HepG2 (cell line): ENCODE measurements at regions not wholly inside any gene's neighbourhood (a gene's known extent, or its start where the extent isn't known, plus 50 kb on each side); places are given as distances from the start of the nearest gene placed in this dataset.

Source experiments
- ATAC-seq: fragments of 200-7000 bp; cut with Tn5 transposase; 3 replicates; pipeline ENCODE4 v1.9.1; 2020; ENCODE audit warnings: mild to moderate bottlenecking, moderate library complexity
- BruUV-seq: library from RNA; stranded (reverse); fragments of 400-500 nt; replicated peaks from 2 replicates; lab custom pipeline; 2021; lab: Mats Ljungman, UMichigan
- CTCF ChIA-PET: fragments of 300-600 bp; formaldehyde crosslinking; extraction: SDS; loops from one replicate; lab custom pipeline; 2021; ENCODE audit warnings: low total read pairs, inconsistent platforms, low intra/inter-chr PET ratio; lab: Yijun Ruan, JAX
- POLR2A ChIA-PET: fragments of 350-600 bp; sonication (Branson Sonifier 250); formaldehyde crosslinking; loops from one replicate; lab custom pipeline; 2020; ENCODE audit warnings: antibody characterized with exemption, inconsistent platforms; lab: Yijun Ruan, JAX
- DNase-seq: peaks from one replicate; pipeline ENCODE4 v3.0.0-alpha.2; 2015; ENCODE audit warnings: low spot score
- FAIRE-seq: peaks from 3 replicates; lab custom pipeline; 2011; peaks lifted over from hg19 to GRCh38; lab: Jason Lieb, UNC
- H2AFZ ChIP-seq: one replicate; pipeline ENCODE4 v1.6.1; 2011; ENCODE audit warnings: low read length, inconsistent platforms
- H3K27ac ChIP-seq: fragments of 300-600 bp; 3 replicates; pipeline ENCODE4 v1.8.0; 2011; ENCODE audit warnings: mixed run types, mild to moderate bottlenecking, mixed read lengths, low read length, inconsistent platforms; ENCODE audit not compliant: insufficient read depth; ENCODE audit errors: extremely low read length
- H3K27me3 ChIP-seq, 2 experiments: fragments of 200-600 bp in 1 of 2; 2 replicates in 1 of 2; 3 replicates in 1 of 2; pipeline versions ENCODE4 v1.6.0 to v1.8.0; 2011; ENCODE audit warnings: low read length in 2 of 2, mild to moderate bottlenecking in 2 of 2, moderate library complexity in 2 of 2, inconsistent platforms in 1 of 2; ENCODE audit not compliant: insufficient read depth in 2 of 2, control insufficient read depth in 1 of 2
- H3K36me3 ChIP-seq, 2 experiments: fragments of 200-600 bp in 1 of 2; replicated peaks in 1 of 2; 2 replicates in 1 of 2; 3 replicates in 1 of 2; pipeline versions ENCODE4 v1.5.1 to v1.8.0; 2011; ENCODE audit warnings: low read length in 2 of 2, inconsistent platforms in 1 of 2; ENCODE audit not compliant: insufficient read depth in 2 of 2, control insufficient read depth in 1 of 2
- H3K4me1 ChIP-seq: 2 replicates; pipeline ENCODE4 v1.5.1; 2012; ENCODE audit warnings: low read length, inconsistent platforms; ENCODE audit not compliant: insufficient read depth
- H3K4me2 ChIP-seq: 2 replicates; pipeline ENCODE4 v1.6.0; 2011; ENCODE audit warnings: low read depth, low read length, inconsistent platforms
- H3K4me3 ChIP-seq, 3 experiments: fragments of 200-600 bp in 1 of 3; sonication (generic), shearing (Covaris generic) in 1 of 3; replicated peaks in 1 of 3; 2 replicates each; pipeline ENCODE4 v1.5.1; 2011 to 2016; ENCODE audit warnings: low read length in 3 of 3, inconsistent platforms in 2 of 3, low read depth in 2 of 3, mild to moderate bottlenecking in 2 of 3, control low read depth in 1 of 3, mixed read lengths in 1 of 3; ENCODE audit not compliant: insufficient read depth in 1 of 3
- H3K79me2 ChIP-seq: one replicate; pipeline ENCODE4 v1.6.1; 2011; ENCODE audit warnings: low read length, inconsistent platforms; ENCODE audit not compliant: insufficient read depth
- H3K9ac ChIP-seq: 2 replicates; pipeline ENCODE4 v1.6.0; 2011; ENCODE audit warnings: mild to moderate bottlenecking, low read depth, low read length, inconsistent platforms; ENCODE audit not compliant: insufficient read depth
- H3K9me3 ChIP-seq: 2 replicates; pipeline ENCODE4 v1.5.1; 2012; ENCODE audit warnings: mild to moderate bottlenecking, low read length
- H4K20me1 ChIP-seq: 2 replicates; pipeline ENCODE4 v1.6.0; 2011; ENCODE audit warnings: inconsistent platforms, mild to moderate bottlenecking, low read length, moderate library complexity; ENCODE audit not compliant: insufficient read depth
- AHR ChIP-seq: IDR thresholded peaks from 2 replicates; pipeline ENCODE4 v1.6.1; 2018; ENCODE audit warnings: missing genetic modification reagents, missing compliant biosample characterization
- HHEX ChIP-seq: IDR thresholded peaks from 2 replicates; pipeline ENCODE4 v1.6.1; 2016; ENCODE audit warnings: control low read depth
- HNF1A ChIP-seq, 2 experiments: sonication (generic) in 1 of 2; formaldehyde crosslinking in 1 of 2; IDR thresholded peaks; 2 replicates each; pipeline versions ENCODE4 v1.4.0 to v1.6.1; 2016 to 2020; ENCODE audit warnings: borderline replicate concordance in 1 of 2, low read depth in 1 of 2, mild to moderate bottlenecking in 1 of 2, missing genetic modification reagents in 1 of 2
- NFATC3 ChIP-seq: sonication (generic); formaldehyde crosslinking; IDR thresholded peaks from 2 replicates; pipeline ENCODE4 v1.5.1; 2020; ENCODE audit warnings: mild to moderate bottlenecking, missing genetic modification reagents
- POLR2A ChIP-seq, 2 experiments: IDR thresholded peaks; 2 replicates each; pipeline ENCODE4 v1.6.1; 2011; ENCODE audit warnings: low read depth in 2 of 2, low read length in 2 of 2, mild to moderate bottlenecking in 1 of 2, moderate library complexity in 1 of 2; ENCODE audit not compliant: insufficient read depth in 1 of 2
- RCOR2 ChIP-seq: IDR thresholded peaks from 2 replicates; pipeline ENCODE4 v1.6.1; 2016; ENCODE audit warnings: missing biosample characterization, missing genetic modification reagents
- SP2 ChIP-seq: sonication (generic); formaldehyde crosslinking; IDR thresholded peaks from 2 replicates; pipeline ENCODE4 v1.5.1; 2020; ENCODE audit warnings: mild to moderate bottlenecking, missing genetic modification reagents
- TCF7L2 ChIP-seq: IDR thresholded peaks from 2 replicates; pipeline ENCODE4 v1.6.1; 2011; ENCODE audit warnings: mild to moderate bottlenecking, low read depth, low read length, moderate library complexity
- ZBTB42 ChIP-seq: sonication (generic); formaldehyde crosslinking; IDR thresholded peaks from 2 replicates; pipeline ENCODE4 v1.5.0; 2020; ENCODE audit warnings: mild to moderate bottlenecking, missing genetic modification reagents
- ZNF225 ChIP-seq: sonication (generic); formaldehyde crosslinking; IDR thresholded peaks from 2 replicates; pipeline ENCODE4 v1.4.0; 2020; ENCODE audit warnings: mild to moderate bottlenecking, missing genetic modification reagents
- ZNF530 ChIP-seq: sonication (generic); formaldehyde crosslinking; IDR thresholded peaks from 2 replicates; pipeline ENCODE4 v1.5.0; 2020; ENCODE audit warnings: low read depth, mild to moderate bottlenecking, missing genetic modification reagents
- ZNF660 ChIP-seq: sonication (generic); formaldehyde crosslinking; IDR thresholded peaks from 2 replicates; pipeline ENCODE4 v1.5.1; 2020; ENCODE audit warnings: mild to moderate bottlenecking, low read depth, missing genetic modification reagents, borderline replicate concordance
- ZSCAN9 ChIP-seq: IDR thresholded peaks from 2 replicates; pipeline ENCODE4 v1.6.1; 2016; ENCODE audit warnings: borderline replicate concordance
- WGBS: methylation state at CpG from one replicate; pipeline ENCODE4 v1.1.6; 2017; ENCODE audit warnings: low lambda C conversion rate; 5-methylcytosine and 5-hydroxymethylcytosine counted together
- in situ Hi-C: cut with HindIII; loops from 2 replicates; pipeline ENCODE4 v1.10.0; 2017; ENCODE audit warnings: low pct_unique_long_range_greater_than_20kb; ENCODE audit not compliant: extremely low pct_ligation_motif_present
- intact Hi-C: fragments of 100-400 bp; cut with micrococcal nuclease; formaldehyde crosslinking; loops from one replicate; pipeline ENCODE4 v1.10.0; 2022; ENCODE audit not compliant: unreplicated experiment
- TF ChIP-seq, protein P1 (sequence below): sonication (generic); formaldehyde crosslinking; IDR thresholded peaks from 2 replicates; pipeline ENCODE4 v1.4.0; 2020; ENCODE audit warnings: missing genetic modification reagents

DNA sequence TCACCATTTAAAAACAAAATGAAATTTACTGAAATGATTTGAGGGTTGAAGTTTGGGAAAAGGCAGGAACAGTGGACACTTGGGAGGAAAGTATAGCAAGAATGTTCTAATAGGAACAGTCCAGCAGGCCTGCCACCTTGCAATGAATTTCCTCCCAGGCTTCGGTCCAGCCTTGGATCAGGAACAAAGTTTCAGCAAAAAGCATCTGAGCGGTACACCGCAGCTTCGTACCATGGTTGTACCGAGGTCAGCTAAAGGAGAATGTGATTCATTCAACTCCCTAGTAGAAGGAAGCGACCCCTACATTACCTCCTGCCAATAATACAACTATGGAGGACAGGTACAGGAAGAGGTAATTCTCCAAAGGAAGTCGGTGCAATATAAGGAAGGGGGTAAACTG lies 111.4 kb downstream of the ENC1 start:
- H3K36me3 ChIP-seq: no peaks in the 10 kb centered on the region
- peaks cover 27% of the 10 kb centered on the region for H3K9me3 ChIP-seq
- no TSS peak for BruUV-seq
- CTCF ChIA-PET: no interaction called here
- no peak overlapping the region for H3K4me2 ChIP-seq
- H3K9ac ChIP-seq: no peak overlapping the region
- 72% methylated on average over 7 of the region's 7 CpGs for WGBS
- no peaks in the 10 kb centered on the region for H4K20me1 ChIP-seq
- intact Hi-C loops (no loop called here), in situ Hi-C loops (no loop called here)
- H2AFZ ChIP-seq: no peak overlapping the region
- ATAC-seq (no peak), FAIRE-seq (no peak), DNase-seq (no peak)
- no peaks in the 10 kb centered on the region for H3K27me3 ChIP-seq
- H3K79me2 ChIP-seq: no peaks in the 10 kb centered on the region
- H3K27ac ChIP-seq: no peak overlapping the region
- POLR2A ChIA-PET: no interaction called here
- TF ChIP-seq HNF1A (IDR thresholded peaks at IDR 0.05; ENCODE audit: low read depth): no peak
- no peak for TF ChIP-seq HNF1A (CRISPR knock-in tag; IDR thresholded peaks at IDR 0.05; ENCODE audit: borderline replicate concordance)
- TF ChIP-seq ZNF660: no peak
- TF ChIP-seq POLR2A (IDR thresholded peaks at IDR 0.05; ENCODE audit: insufficient read depth in 1 of 2, low read depth in 2 of 2, low read length in 2 of 2): no peak
- TF ChIP-seq HHEX (CRISPR knock-in tag): no peak
- no peak for TF ChIP-seq SP2 (CRISPR knock-in tag)
- TF ChIP-seq, all 625 proteins: peak for 0
- H3K4me1 ChIP-seq: no peaks in the 10 kb centered on the region
- H3K4me3 ChIP-seq: no peak overlapping the region

DNA sequence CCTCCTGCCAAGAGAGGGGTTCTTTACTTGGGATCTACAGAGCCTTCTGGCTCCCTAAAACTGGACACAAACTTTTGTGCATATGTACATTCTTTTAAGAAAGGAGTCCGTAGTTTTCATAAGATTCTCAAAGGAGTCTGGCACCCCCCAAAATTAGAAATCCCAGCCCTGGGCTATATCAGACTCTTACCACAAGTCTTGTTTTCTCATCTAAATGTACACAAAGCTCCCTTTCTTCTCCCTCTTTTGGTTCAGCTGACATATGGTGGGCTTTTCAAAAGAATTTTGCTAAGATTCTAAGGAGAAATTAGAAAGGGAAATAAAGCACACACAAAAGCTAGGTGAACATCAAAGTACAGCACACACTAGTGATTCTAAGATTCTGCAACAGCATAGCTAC lies 114.4 kb downstream of the ENC1 start:
- Histone ChIP-seq H3K9ac (no peak overlapping the region), H2AFZ (no peak overlapping the region), H3K27me3 (no peaks in the 10 kb centered on the region), H3K4me3 (no peak overlapping the region), H3K27ac (no peak overlapping the region), H3K36me3 (no peaks in the 10 kb centered on the region), H4K20me1 (no peaks in the 10 kb centered on the region), H3K79me2 (no peaks in the 10 kb centered on the region), H3K4me2 (no peak overlapping the region), H3K4me1 (peaks cover 17% of the 10 kb centered on the region), H3K9me3 (peaks cover 22% of the 10 kb centered on the region)
- no TSS peak for BruUV-seq
- TF ChIP-seq ZBTB42 (CRISPR knock-in tag): no peak
- TF ChIP-seq AHR (CRISPR knock-in tag): no peak
- TF ChIP-seq, protein P1, sequence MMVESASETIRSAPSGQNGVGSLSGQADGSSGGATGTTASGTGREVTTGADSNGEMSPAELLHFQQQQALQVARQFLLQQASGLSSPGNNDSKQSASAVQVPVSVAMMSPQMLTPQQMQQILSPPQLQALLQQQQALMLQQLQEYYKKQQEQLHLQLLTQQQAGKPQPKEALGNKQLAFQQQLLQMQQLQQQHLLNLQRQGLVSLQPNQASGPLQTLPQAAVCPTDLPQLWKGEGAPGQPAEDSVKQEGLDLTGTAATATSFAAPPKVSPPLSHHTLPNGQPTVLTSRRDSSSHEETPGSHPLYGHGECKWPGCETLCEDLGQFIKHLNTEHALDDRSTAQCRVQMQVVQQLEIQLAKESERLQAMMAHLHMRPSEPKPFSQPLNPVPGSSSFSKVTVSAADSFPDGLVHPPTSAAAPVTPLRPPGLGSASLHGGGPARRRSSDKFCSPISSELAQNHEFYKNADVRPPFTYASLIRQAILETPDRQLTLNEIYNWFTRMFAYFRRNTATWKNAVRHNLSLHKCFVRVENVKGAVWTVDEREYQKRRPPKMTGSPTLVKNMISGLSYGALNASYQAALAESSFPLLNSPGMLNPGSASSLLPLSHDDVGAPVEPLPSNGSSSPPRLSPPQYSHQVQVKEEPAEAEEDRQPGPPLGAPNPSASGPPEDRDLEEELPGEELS (CRISPR knock-in tag): no peak
- TF ChIP-seq RCOR2 (CRISPR knock-in tag): no peak
- no peak for TF ChIP-seq ZNF530 (CRISPR knock-in tag)
- no peak for TF ChIP-seq TCF7L2
- no peak for TF ChIP-seq ZSCAN9 (CRISPR knock-in tag)
- TF ChIP-seq ZNF225 (CRISPR knock-in tag): no peak
- TF ChIP-seq NFATC3 (CRISPR knock-in tag): no peak
- DNase-seq (no peak), FAIRE-seq (no peak), ATAC-seq (no peak)
- in situ Hi-C loops (no loop called here), intact Hi-C loops (no loop called here)
- CTCF ChIA-PET: no interaction called here
- POLR2A ChIA-PET: no interaction called here
- WGBS: 87% methylated on average over 1 of the region's 1 CpG
